ENCODE measurements at regions not wholly inside any gene's neighbourhood (a gene's known extent, or its start where the extent isn't known, plus 50 kb on each side); places are given as distances from the start of the nearest gene placed in this dataset.

GRCh38 chr3:144264794-144265193, 293.2 kb downstream of the DIPK2A start:
- TF ChIP-seq CTCF (IDR thresholded peaks at IDR 0.05; ENCODE audit: insufficient read depth, low read depth, low read length) (no peak), EZH2 (IDR thresholded peaks at IDR 0.05; ENCODE audit: insufficient read depth, low read length) (no peak)

Measured in astrocyte (in vitro differentiated cells and primary cell).